NCI-H2081 treated with DMSO at 0.1 percent for 48 hours (cell line): ENCODE measurements at regions not wholly inside any gene's neighbourhood (a gene's known extent, or its start where the extent isn't known, plus 50 kb on each side); places are given as distances from the start of the nearest gene placed in this dataset.

Experiments used
- DNase-seq: peaks from one replicate; lab custom pipeline; 2025; lab: John Stamatoyannopoulos, UW

DNA sequence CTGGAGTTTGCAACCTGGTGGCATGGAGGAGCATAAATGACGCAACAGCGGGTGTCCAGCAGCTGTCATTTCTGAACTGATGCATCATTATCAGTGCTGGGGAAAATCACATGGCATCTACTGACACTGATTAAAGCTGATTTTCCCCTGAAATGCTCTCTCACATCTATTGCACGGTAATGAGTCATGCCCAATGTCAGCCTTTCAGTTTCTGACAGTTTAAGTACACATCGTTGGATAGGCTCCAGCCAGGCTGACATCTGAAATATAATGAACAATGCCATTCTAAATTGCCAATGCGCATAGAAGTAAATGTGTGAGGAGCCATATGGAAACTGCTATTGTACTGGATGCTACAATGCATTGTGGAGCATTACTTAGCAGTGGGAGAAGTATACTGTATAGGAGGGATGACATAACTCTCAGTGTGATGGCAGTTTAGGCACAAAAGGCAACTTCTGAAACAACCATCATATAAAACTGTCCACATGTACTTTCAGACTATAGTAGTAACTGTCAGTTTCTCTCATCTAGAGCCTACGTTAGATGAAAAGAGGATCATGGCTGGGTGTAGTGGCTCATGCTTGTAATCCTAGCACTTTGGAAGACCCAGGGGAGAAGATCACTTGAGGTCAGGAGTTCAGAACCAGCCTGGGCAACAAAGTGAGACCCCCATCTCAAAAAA lies 389.3 kb upstream of the DMAC1 start:
- no peak for DNase-seq

DNA sequence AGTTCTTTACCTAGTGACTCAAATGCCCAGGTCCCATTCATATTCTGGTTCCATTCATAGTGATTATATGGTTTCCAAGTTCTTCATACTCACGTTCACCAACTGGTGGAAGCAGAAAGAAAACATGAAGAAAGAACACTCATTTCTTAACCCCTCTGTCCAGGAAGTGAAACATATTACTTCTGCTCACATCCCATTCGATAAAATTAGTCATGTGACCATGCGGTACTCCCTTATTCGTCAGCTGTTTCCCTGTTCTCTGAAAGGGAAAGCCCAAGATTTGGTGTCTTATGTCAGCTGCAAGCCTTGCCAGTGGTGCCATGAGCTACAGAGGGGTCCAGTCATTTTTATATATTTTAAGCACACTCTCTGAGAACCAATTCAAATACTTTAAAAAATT lies 387.0 kb upstream of the DMAC1 start:
- DNase-seq: no peak

DNA sequence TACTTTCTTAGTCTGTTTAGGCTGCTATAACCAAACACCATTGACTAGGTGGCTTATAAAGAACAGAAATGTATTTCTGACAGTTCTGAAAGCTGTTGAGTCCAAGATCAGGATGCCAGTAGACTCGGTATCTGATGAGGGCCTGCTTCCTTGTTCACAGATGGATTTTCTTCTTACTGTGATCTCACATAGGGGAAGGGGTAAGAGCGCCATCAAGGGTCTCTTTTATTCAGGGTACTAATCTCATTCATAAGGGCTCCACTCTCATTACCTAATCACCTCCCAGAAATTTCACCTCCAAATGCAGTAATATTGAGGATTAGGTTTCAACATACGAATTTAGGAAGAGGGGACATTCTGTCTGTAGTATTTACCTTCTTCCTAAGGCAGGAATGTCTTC lies 384.0 kb upstream of the DMAC1 start:
- DNase-seq: no peak

DNA sequence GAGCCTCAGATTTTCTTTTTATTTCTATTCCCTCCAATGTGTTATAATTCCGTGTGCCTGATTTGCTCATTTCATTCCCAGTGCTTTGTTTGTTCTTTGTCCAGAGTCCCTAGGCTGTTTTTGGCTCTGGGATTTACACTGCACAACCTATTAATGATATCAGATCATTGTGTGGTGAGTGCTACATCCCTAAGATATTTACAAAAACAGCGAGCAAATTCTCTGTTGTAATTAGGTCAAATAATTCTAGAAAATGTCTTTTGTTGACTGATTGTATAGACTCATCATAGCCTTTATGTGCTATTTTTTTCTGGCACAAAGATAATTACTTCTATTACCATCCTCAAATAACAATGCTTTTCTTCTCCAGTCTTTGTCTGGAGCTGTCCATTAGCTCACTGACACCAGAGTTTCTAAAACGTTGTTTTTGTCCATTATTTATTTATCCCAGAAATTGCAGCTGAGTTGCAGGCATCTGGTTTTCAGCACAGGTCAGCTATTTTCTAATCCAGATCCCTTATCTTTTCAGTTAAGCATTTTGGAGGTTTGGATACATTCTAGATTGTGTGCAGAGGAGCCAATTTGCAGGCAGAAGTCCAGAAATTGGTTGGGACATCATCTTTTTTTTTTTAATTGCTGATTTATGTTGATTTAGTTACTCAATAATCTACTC lies 379.9 kb upstream of the DMAC1 start:
- DNase-seq: no peak

DNA sequence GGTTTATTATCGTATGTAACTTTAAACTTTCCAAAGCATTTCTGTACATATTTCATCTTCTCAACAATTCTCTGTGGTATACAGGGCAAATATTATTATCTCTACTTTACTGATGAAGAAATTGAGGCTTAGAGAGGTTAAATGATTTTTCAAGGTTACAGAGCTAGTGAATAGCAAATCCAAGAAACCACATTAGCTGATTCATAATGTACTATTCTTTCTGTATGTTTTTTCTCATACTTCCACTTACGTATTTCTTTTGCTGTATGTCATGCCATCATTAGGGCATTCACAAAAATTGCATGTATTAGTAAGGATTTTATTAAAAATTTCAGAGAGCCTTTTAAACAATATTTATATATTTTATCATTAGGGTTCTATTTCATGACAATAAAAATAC lies 372.4 kb upstream of the DMAC1 start:
- no peak for DNase-seq

DNA sequence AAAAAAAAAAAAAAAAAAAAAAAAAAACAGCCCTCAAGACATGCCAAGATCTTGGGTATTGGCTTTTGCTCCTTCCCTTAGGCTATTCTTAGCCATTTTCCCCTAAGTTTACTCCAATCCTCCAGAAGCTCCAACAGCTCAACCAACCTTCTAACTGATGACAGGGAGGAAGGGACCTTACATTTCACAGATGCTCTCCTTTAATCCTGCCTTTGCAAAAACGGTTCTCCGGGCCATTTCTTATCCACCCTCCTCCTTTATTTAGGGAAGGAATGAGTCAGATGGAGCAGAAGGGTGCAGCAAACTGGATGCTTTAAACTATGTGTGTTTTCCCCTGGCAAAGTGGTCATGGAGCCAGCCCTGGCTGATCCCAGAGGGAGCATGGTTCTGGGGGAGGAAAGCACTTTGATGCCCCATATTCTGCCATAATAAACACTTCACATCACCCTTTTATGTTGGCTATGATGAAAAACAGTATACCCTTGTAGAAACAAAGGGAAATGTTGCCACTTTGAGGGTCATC lies 369.4 kb upstream of the DMAC1 start:
- no peak for DNase-seq

DNA sequence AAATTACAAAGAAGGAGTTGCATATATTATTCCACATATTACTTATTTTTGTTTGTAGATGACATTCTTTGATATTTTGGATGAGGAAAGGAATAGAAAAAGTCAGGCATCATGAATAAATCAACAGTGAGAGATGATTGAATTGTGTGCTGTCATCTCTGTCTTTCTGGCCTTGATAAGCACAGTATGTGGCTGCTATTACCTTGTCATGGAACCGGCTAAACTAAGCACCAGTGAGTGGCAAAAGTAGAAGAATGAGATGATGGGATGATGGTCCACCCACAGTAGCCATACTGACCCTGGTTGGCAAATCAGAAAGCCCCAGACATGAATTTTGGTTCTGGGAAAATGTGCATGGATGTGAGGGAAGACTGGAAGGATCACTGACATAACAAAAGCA lies 361.2 kb upstream of the DMAC1 start:
- no peak for DNase-seq

DNA sequence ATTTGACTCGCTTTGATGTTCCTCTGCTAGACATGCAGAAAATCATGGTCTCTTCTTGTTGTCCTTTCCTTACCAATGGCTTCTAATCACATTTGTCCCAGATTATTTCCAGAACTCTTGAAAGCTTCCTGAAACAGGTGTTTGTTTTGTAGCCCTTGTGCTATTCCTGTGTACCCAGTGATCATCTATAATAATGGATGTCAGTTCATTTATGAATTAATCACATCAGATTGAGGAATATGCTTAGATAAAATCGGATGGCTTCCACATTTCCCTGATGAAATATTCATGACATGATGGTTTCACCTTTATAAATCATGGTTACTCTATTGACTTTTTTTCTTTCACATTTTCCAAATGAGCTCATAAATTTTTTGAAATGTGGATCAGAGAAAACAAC lies 359.0 kb upstream of the DMAC1 start:
- no peak for DNase-seq

DNA sequence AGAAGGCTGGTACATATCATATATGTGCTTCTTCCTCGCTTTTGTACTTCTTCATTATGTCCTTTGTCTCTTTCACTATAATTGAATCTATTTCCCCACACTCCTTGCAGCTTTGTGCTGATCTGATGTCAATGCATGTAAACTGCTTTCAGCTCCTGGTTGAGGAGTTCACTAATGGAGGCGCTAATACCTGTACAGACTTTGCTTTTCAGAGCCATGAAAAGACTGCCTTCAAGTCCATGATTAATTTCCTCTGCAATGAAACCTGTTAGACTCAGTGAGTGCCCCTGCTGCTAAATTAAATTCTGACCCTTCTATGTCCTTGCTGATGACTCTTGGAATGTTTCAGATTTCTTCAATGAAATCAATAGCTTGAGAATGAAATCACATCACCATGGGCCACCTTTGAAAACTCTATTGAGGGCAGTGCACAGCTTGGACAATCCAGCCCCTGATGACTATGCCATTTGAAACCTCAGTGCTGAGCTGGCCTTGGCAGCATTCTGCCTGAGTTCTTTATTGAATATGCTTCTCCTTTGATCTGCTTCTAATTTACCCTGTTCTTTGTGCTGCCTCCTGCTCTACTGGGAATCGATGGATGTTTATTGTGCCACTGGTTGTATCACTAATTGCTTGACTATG lies 358.2 kb upstream of the DMAC1 start:
- no peak for DNase-seq

DNA sequence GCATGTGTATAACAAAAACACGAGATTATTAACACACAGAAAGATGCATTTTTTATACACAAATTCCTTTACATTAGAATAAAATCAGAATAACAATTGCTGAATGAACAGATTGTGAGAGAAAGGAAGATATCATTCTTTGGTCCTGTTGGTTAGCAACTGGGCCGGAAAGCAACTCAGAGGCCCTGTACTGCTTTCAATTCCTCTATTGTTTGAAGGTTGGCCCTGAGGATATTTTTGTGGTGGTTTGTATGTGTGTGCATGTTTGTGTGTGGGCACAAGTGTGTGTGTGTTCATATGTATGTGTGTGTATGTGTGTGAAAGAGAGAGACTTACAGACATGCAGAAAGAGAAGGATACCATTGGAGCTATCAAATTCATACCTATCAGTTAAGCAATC lies 356.8 kb upstream of the DMAC1 start:
- no peak for DNase-seq

DNA sequence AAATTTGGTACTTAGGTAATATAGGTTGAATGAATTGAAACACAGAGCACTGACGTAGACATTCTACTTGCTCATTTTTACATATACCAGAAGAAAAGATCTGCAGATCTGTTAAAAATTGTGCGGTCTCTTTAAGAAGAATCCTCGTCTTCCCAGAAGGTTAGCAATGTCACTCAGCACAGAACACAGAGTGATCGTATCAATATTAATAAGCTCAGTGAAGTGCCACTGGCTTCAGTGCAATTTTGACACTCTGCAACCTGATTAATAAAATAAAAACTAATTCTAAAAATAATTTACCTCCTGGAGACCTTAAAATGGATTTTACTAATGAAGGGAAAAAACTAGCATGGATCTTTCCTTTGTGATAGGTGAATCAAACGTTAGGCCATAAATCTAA lies 356.1 kb upstream of the DMAC1 start:
- no peak for DNase-seq

DNA sequence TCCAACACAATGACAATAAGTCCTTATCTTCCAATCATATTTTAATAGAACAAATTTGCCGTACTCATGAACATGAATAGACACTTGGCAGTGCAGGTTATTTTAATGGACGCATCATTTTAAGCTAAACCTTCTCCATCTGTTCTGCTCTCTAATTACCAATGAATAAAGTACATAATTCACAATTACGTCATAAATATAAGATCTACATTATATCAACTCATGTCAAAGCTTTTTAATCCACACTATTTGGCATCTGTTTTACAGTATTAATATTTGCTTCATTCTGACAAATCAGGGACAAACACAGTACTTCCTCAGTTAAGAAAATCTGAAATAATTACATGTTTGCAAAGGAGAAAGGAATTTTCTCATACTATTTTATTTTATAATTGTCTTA lies 344.1 kb upstream of the DMAC1 start:
- DNase-seq: no peak

DNA sequence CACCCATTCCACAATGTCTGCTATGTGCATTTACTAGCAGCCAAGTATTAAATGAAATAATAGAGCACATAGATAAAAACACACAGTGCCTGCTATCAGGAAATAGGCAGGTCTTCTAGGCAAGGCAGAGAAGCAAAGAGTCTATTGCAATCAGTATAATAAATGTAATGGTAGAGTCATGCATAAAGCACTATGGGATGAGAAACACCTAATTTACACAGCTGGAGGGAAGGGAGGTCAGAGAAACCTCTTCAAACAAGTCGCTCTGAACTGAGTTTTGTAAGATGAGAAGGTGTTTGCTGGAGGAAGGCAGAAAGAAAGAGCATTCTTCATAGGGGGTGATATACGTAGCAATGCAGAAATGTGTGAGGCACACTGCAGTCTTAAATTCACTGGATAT lies 341.0 kb upstream of the DMAC1 start:
- peak; percentile 58 for DNase-seq

DNA sequence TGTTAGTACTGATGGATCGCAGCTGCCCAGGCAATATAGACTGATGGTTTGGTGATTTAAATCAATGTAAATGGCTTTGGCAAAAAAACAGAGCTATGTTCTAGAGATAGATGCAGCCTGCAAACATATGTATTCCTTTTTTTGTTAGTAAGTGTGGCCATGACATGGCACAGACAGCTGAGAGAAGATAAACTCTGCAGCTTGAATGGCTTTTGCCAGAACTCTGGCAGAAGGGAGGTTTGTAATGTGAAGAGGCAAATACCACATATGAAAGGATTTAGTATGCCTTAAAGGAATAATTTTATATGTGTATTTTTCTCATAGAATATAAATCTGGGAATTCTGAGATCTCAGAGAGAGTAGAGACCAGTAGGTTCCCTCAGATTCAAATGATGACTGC lies 340.2 kb upstream of the DMAC1 start:
- no peak for DNase-seq

DNA sequence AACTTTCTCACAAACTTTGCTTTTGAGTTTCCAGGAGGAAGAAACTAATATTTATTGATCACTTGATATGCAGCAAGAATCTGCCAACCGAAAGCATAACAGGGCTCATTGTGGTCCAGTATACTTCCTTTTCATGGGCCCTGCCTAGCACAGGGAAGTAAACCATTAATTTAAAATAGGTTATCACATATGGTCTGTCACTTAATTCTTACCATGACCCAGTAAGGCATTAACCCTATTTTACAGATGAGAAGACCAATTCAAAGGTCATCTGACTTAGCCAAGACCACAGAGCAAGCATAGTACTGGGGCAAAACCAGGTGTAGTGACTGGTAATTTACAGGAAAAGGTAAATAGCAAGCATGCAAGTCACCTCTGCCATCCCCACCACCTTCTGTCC lies 336.9 kb upstream of the DMAC1 start:
- DNase-seq: no peak

DNA sequence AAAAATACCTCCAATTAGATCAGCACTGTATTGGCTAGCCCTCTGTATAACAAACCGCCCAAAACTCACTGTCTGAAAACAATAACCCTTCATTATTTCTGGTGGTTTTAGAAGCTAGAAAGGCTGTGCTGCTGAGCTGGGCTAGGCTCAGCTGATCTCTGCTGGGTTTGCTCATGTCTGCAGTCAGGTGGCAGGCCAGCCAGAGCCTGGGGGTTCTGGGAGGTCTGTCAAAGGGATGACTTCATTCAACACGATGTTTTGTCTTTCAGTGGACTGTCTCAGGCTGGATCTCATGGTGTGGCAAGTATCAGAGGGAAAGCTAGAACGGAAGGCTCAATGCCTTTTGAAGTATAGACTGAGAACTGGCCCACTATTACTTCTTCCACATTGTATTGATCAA lies 335.1 kb upstream of the DMAC1 start:
- no peak for DNase-seq

DNA sequence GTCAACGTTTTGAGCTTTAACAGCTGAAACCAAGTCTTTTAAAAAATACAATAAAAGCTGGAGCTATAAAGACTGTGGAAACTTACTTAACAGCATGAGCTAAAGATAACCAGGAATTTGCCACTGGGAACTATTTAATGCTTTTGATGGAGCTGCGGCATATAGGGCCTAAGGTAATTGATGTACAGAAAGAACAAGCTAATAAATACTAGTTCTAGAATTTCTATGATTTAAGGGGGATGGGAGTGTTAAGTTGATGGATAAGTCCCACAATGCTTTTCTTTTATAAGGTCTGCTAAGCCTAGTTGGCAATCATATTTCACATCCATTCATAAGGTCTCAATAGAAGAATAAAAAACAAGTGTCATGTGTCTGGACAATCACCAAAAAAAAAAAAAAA lies 334.0 kb upstream of the DMAC1 start:
- DNase-seq: no peak

DNA sequence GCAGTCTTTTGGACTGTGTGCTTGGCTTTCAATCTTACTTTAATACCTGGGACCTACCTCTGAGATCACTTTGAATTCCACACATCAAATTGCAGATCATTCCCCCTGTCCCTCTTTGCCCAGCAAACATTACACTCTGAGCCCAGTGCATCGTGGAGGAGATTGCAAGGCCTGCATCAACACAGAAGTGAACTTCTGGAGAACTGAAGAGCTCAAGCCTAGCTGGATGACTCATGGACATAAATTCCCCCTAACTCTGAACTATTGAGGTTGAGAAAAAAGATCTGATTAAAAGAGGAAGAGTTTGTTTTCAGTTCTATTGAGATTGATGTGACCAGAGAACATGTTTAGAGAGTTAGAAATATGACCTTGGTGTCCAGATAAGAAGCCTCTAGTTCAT lies 316.0 kb upstream of the DMAC1 start:
- DNase-seq: no peak

DNA sequence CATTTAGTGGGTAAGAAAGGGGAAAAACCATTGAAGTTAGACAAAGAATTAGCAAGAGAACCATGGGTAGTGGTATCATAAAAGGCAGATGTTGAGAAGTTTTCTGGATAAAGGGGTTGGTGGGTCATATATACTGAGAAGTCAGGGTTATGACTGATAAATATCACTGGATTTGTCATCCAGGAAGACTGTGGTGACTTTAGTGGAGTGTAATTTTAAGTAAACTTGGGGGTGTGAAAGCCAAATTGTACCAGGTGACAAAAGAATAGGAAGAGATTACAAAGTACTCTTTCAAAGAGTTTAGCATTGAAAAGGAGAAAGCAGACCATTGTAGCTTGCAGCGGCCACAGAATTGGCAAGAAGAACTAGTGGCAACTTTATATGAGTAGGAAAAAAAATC lies 315.2 kb upstream of the DMAC1 start:
- no peak for DNase-seq

DNA sequence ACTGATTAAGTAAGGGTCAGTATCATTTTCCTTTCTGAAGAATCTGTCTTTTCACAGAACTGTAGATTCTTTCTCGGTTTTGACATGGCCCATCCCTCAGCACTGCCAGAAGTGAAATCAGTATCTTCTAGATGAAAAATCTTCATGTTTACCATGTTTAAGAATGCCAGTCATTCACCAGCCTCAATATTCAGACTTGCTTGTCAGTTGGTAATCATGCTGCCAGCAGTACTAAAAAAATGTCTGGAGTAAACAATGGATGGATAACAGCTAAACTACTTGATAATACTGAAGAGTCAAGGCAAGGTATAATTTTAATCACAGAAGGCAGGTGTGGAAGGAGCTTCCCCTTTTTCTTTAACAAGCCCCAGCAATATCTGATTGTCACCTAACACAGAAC lies 306.8 kb upstream of the DMAC1 start:
- DNase-seq: no peak

DNA sequence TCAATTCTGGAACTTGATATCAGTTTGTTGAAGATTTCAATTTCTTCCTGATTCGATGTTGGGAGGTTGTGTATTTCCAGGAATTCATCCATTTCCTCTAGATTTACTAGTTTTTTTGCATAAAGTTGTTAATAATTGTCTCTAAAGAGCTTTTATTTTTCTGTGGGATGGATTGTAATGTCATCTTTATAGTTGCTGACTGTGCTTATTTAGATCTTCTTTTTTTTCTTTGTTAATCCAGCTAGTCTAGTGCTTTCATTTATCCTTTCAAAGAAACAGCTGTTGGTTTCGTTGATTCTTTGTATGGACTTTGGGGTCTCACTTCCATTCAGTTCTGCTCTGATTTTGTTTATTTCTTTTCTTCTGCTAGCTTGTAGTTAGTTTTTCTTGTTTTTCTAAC lies 302.0 kb upstream of the DMAC1 start:
- no peak for DNase-seq

DNA sequence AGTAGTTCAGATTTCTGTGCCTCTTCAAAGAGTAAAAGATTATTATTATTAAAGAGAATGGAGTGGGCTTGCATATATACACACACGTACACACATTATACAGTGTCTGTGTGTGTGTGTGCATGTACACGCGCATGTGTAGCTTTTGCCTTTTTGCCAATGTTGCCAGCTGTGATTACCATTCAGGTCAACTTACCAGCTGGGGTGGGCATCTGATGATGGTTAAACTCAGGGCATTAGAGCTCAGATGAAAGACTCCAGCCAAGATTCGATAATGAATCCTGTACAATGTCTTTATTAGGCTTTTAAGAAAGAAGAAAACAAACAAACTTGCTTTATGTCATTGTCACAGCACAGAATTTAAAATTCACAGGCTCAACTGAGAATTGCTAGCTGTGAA lies 296.5 kb upstream of the DMAC1 start:
- no peak for DNase-seq

DNA sequence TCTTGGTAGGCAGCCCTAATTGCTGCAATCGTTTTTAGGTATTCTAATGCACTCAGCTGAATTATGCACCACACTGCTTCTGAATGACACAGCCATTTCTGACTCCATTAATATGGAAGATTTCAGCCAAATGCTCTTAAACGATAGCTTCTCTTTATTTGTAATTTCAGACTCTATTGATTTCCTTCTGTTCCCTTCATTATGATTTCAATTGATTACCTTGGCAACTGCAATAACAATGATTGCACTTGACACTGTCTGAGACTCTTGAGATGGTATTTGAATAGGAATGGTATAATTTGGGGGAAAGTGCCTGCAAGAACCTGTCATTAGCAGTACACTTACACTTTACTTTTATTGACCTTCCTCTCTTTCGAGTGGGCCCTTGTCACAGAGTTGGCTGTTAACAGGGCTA lies 296.1 kb upstream of the DMAC1 start:
- DNase-seq: peak; percentile 100

DNA sequence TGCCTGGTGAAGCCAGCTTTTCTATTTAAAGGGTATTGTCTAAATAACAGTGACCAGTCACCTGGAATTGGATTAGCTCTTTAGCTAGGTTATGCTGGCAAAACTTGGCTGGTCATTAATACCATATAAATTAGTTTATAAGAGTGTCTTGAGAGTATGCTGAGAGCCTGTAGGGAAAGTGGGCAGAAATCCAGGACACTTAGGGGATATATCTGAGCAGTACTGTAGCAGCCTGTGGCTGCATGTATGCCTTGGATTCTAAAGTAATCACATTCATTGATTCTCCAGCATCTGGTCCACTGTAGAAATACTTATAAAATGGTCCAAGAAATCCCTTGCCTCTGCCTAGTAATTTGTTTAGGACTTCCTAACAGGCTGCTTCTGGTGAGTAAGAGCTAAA lies 288.9 kb upstream of the DMAC1 start:
- DNase-seq: no peak
